ENCODE measurements at regions not wholly inside any gene's neighbourhood (a gene's known extent, or its start where the extent isn't known, plus 50 kb on each side); places are given as distances from the start of the nearest gene placed in this dataset.
A peak's percentile ranks its signal among the peaks of the same experiment; 100 is the strongest.

- Histone ChIP-seq H3K4me3 (ENCODE audit: low read depth, low read length) (no peak overlapping the region), H3K27me3 (ENCODE audit: control insufficient read depth, insufficient read depth, low read length) (no peaks in the 10 kb centered on the region), H3K36me3 (ENCODE audit: control insufficient read depth, insufficient read depth, low read length) (no peaks in the 10 kb centered on the region), H3K9me3 (ENCODE audit: control insufficient read depth, insufficient read depth, low read length) (no peaks in the 10 kb centered on the region), H3K9ac (ENCODE audit: low read depth, low read length) (no peak overlapping the region), H3K4me1 (ENCODE audit: control insufficient read depth, insufficient read depth, low read length) (no peaks in the 10 kb centered on the region), H3K27ac (ENCODE audit: low read depth, low read length) (no peak overlapping the region)
Observed at GRCh38 chr3:84042399-84043106, 916.2 kb upstream of the CADM2 start.

- Histone ChIP-seq H3K27ac (ENCODE audit: low read depth, low read length) (peak overlapping the region; percentile 31), H3K9me3 (ENCODE audit: control insufficient read depth, insufficient read depth, low read length) (peaks cover 20% of the 10 kb centered on the region; the same call in 1 of the 2 replicates), H3K4me3 (ENCODE audit: low read depth, low read length) (no peak overlapping the region), H3K36me3 (ENCODE audit: control insufficient read depth, insufficient read depth, low read length) (no peaks in the 10 kb centered on the region), H3K27me3 (ENCODE audit: control insufficient read depth, insufficient read depth, low read length) (no peaks in the 10 kb centered on the region), H3K9ac (ENCODE audit: low read depth, low read length) (no peak overlapping the region), H3K4me1 (ENCODE audit: control insufficient read depth, insufficient read depth, low read length) (no peaks in the 10 kb centered on the region; the same call in 1 of the 2 replicates)
Observed at GRCh38 chr3:84066915-84067314, 891.9 kb upstream of the CADM2 start.

DNA sequence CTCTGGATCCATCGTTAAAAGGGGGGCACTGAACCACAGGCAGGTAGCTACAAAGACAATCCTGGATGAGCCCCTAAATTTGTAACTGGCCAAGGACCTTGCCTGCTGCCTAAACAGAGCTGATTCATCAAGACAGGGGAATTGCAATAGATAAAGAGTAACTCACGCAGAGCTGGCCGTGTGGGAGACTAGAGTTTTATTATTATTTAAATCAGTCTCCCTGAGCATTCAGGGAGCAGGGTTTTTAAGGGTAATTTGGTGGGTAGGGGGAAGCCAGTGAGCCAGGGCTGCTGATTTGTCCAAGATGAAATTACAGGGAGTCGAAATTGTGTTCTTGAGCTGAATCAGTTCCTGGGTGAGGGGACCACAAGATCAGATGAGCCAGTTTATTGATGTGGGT lies 885.1 kb upstream of the CADM2 start:
- no peaks in the 10 kb centered on the region for H3K36me3 ChIP-seq (ENCODE audit: control insufficient read depth, insufficient read depth, low read length)
- no peak overlapping the region for H3K4me3 ChIP-seq (ENCODE audit: low read depth, low read length)
- peak overlapping the region; percentile 78 for H3K27ac ChIP-seq (ENCODE audit: low read depth, low read length)
- H3K9me3 ChIP-seq (ENCODE audit: control insufficient read depth, insufficient read depth, low read length) = peaks cover 30% of the 10 kb centered on the region
- no peaks in the 10 kb centered on the region for H3K4me1 ChIP-seq (ENCODE audit: control insufficient read depth, insufficient read depth, low read length)
- H3K9ac ChIP-seq (ENCODE audit: low read depth, low read length) = no peak overlapping the region
- H3K27me3 ChIP-seq (ENCODE audit: control insufficient read depth, insufficient read depth, low read length) = no peaks in the 10 kb centered on the region

DNA sequence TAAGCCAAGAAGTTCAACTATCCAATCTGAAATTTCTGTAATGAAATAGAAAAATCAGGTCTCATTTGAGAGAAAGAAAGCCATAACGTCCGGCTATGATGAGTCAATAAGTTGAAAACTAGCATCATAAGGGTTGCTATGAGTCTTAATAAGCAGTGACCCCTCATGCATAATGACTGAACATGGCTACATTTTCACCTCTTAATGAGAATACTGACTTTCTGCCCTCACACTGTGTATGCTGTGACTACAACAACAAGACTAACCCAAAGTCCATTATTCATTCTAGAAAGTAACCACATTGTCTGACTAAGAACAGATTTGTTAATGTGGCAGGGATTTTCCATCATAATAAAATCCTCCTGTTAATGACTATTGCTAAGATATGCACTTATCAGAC lies 884.0 kb upstream of the CADM2 start:
- H3K9ac ChIP-seq (ENCODE audit: low read depth, low read length) = no peak overlapping the region
- peaks cover 23% of the 10 kb centered on the region for H3K9me3 ChIP-seq (ENCODE audit: control insufficient read depth, insufficient read depth, low read length)
- H3K4me1 ChIP-seq (ENCODE audit: control insufficient read depth, insufficient read depth, low read length) = no peaks in the 10 kb centered on the region
- H3K27ac ChIP-seq (ENCODE audit: low read depth, low read length) = no peak overlapping the region
- H3K4me3 ChIP-seq (ENCODE audit: low read depth, low read length) = no peak overlapping the region
- H3K27me3 ChIP-seq (ENCODE audit: control insufficient read depth, insufficient read depth, low read length) = no peaks in the 10 kb centered on the region
- H3K36me3 ChIP-seq (ENCODE audit: control insufficient read depth, insufficient read depth, low read length) = no peaks in the 10 kb centered on the region

- no peaks in the 10 kb centered on the region for H3K27me3 ChIP-seq (ENCODE audit: control insufficient read depth, insufficient read depth, low read length)
- no peak overlapping the region for H3K4me3 ChIP-seq (ENCODE audit: low read depth, low read length)
- H3K9ac ChIP-seq (ENCODE audit: low read depth, low read length) = no peak overlapping the region
- no peaks in the 10 kb centered on the region for H3K4me1 ChIP-seq (ENCODE audit: control insufficient read depth, insufficient read depth, low read length)
- H3K9me3 ChIP-seq (ENCODE audit: control insufficient read depth, insufficient read depth, low read length) = peaks cover 21% of the 10 kb centered on the region
- no peak overlapping the region for H3K27ac ChIP-seq (ENCODE audit: low read depth, low read length)
- H3K36me3 ChIP-seq (ENCODE audit: control insufficient read depth, insufficient read depth, low read length) = no peaks in the 10 kb centered on the region
Observed at GRCh38 chr3:84077479-84077878, 881.3 kb upstream of the CADM2 start.

DNA sequence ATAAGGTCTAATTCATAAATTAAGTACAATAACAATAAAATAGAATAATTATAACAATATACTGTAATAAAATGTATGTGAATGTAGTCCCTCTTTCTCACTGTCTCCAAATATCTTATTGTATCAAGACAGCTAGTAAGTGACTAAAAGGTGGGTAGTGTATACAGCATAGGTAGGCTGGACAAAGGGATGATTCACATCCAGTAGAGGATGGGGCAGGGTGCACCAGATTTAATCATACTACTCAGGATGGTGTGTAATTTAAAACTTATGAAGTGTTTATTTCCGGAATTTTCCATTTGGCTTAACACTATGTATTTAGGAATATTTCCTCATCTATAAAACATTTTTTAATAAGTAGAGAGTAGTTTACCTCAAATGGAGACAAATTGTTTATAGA lies 876.1 kb upstream of the CADM2 start:
- H3K27me3 ChIP-seq (ENCODE audit: control insufficient read depth, insufficient read depth, low read length) = no peaks in the 10 kb centered on the region
- no peak overlapping the region for H3K27ac ChIP-seq (ENCODE audit: low read depth, low read length)
- H3K9me3 ChIP-seq (ENCODE audit: control insufficient read depth, insufficient read depth, low read length) = peaks cover 13% of the 10 kb centered on the region
- H3K9ac ChIP-seq (ENCODE audit: low read depth, low read length) = no peak overlapping the region
- no peaks in the 10 kb centered on the region for H3K36me3 ChIP-seq (ENCODE audit: control insufficient read depth, insufficient read depth, low read length)
- H3K4me3 ChIP-seq (ENCODE audit: low read depth, low read length) = no peak overlapping the region
- no peaks in the 10 kb centered on the region for H3K4me1 ChIP-seq (ENCODE audit: control insufficient read depth, insufficient read depth, low read length)

- Histone ChIP-seq H3K27ac (ENCODE audit: low read depth, low read length) (no peak overlapping the region), H3K9ac (ENCODE audit: low read depth, low read length) (no peak overlapping the region), H3K36me3 (ENCODE audit: control insufficient read depth, insufficient read depth, low read length) (no peaks in the 10 kb centered on the region), H3K27me3 (ENCODE audit: control insufficient read depth, insufficient read depth, low read length) (no peaks in the 10 kb centered on the region), H3K4me3 (ENCODE audit: low read depth, low read length) (no peak overlapping the region), H3K9me3 (ENCODE audit: control insufficient read depth, insufficient read depth, low read length) (no peaks in the 10 kb centered on the region), H3K4me1 (ENCODE audit: control insufficient read depth, insufficient read depth, low read length) (no peaks in the 10 kb centered on the region)
Observed at GRCh38 chr3:84092907-84093306, 865.9 kb upstream of the CADM2 start.

- no peak overlapping the region for H3K27ac ChIP-seq (ENCODE audit: low read depth, low read length)
- no peaks in the 10 kb centered on the region for H3K27me3 ChIP-seq (ENCODE audit: control insufficient read depth, insufficient read depth, low read length)
- H3K9ac ChIP-seq (ENCODE audit: low read depth, low read length) = no peak overlapping the region
- H3K4me1 ChIP-seq (ENCODE audit: control insufficient read depth, insufficient read depth, low read length) = no peaks in the 10 kb centered on the region
- H3K36me3 ChIP-seq (ENCODE audit: control insufficient read depth, insufficient read depth, low read length) = no peaks in the 10 kb centered on the region
- no peak overlapping the region for H3K4me3 ChIP-seq (ENCODE audit: low read depth, low read length)
- no peaks in the 10 kb centered on the region for H3K9me3 ChIP-seq (ENCODE audit: control insufficient read depth, insufficient read depth, low read length)
Observed at GRCh38 chr3:84096188-84096587, 862.6 kb upstream of the CADM2 start.

DNA sequence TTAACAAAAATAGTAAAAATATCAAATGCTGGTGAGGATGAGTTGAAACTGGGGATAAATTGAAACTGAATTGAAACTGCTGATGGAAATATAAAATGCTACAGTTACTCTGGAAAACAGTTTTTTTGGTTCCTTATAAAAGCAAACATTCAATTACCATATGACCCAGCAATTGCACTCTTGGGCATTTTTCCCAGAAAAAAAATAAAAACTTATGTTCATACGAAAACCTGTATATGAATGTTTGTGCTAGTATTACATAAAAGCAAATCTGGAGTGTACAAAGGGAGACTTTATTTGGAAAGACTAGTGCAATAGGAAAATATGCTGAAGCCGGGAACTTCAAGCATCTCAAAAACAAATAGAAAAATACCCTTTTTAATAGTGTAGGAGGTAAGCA lies 857.9 kb upstream of the CADM2 start:
- Histone ChIP-seq H3K4me3 (ENCODE audit: low read depth, low read length) (no peak overlapping the region), H3K27me3 (ENCODE audit: control insufficient read depth, insufficient read depth, low read length) (no peaks in the 10 kb centered on the region), H3K36me3 (ENCODE audit: control insufficient read depth, insufficient read depth, low read length) (no peaks in the 10 kb centered on the region), H3K9me3 (ENCODE audit: control insufficient read depth, insufficient read depth, low read length) (no peaks in the 10 kb centered on the region), H3K4me1 (ENCODE audit: control insufficient read depth, insufficient read depth, low read length) (no peaks in the 10 kb centered on the region), H3K9ac (ENCODE audit: low read depth, low read length) (no peak overlapping the region), H3K27ac (ENCODE audit: low read depth, low read length) (no peak overlapping the region)

- Histone ChIP-seq H3K27ac (ENCODE audit: low read depth, low read length) (peak overlapping the region; percentile 28), H3K9me3 (ENCODE audit: control insufficient read depth, insufficient read depth, low read length) (no peaks in the 10 kb centered on the region), H3K9ac (ENCODE audit: low read depth, low read length) (no peak overlapping the region), H3K4me1 (ENCODE audit: control insufficient read depth, insufficient read depth, low read length) (peaks cover 24% of the 10 kb centered on the region; the same call in 1 of the 2 replicates), H3K4me3 (ENCODE audit: low read depth, low read length) (no peak overlapping the region), H3K27me3 (ENCODE audit: control insufficient read depth, insufficient read depth, low read length) (no peaks in the 10 kb centered on the region), H3K36me3 (ENCODE audit: control insufficient read depth, insufficient read depth, low read length) (no peaks in the 10 kb centered on the region)
Observed at GRCh38 chr3:84108442-84108971, 850.3 kb upstream of the CADM2 start.

- no peak overlapping the region for H3K4me3 ChIP-seq (ENCODE audit: low read depth, low read length)
- no peak overlapping the region for H3K9ac ChIP-seq (ENCODE audit: low read depth, low read length)
- H3K4me1 ChIP-seq (ENCODE audit: control insufficient read depth, insufficient read depth, low read length) = peaks cover 24% of the 10 kb centered on the region; the same call in 1 of the 2 replicates
- H3K27me3 ChIP-seq (ENCODE audit: control insufficient read depth, insufficient read depth, low read length) = no peaks in the 10 kb centered on the region
- no peaks in the 10 kb centered on the region for H3K9me3 ChIP-seq (ENCODE audit: control insufficient read depth, insufficient read depth, low read length)
- H3K36me3 ChIP-seq (ENCODE audit: control insufficient read depth, insufficient read depth, low read length) = no peaks in the 10 kb centered on the region
- no peak overlapping the region for H3K27ac ChIP-seq (ENCODE audit: low read depth, low read length)
Observed at GRCh38 chr3:84109911-84110310, 848.9 kb upstream of the CADM2 start.
